Right lobe of liver (tissue), 6 donors: ENCODE measurements at regions not wholly inside any gene's neighbourhood (a gene's known extent, or its start where the extent isn't known, plus 50 kb on each side); places are given as distances from the start of the nearest gene placed in this dataset.

ENCODE experiments used
- ATAC-seq, 4 donors: fragments of 200-7000 bp; cut with Tn5 transposase; one replicate each; pipeline ENCODE4 v1.9.1; 2020; ENCODE audit warnings: mild to moderate bottlenecking in 4 of 4, moderate library complexity in 4 of 4
- DNase-seq, 3 donors: peaks; one replicate each; pipeline ENCODE4 v3.0.0-alpha.2; 2020
- H3K27ac ChIP-seq, 3 donors: fragments of 200-600 bp; one replicate each; pipeline ENCODE4 v1.8.0; 2022
- H3K27me3 ChIP-seq, 2 donors: fragments of 200-600 bp; one replicate each; pipeline ENCODE4 v1.8.0; 2022
- H3K36me3 ChIP-seq, 4 donors: fragments of 200-600 bp; sonication (generic) in 1 of 4; one replicate each; pipeline versions ENCODE4 v1.5.1 to v1.8.0; 2017 to 2022; ENCODE audit warnings: control low read depth in 1 of 4
- H3K4me1 ChIP-seq, 4 donors: fragments of 200-600 bp; sonication (generic) in 1 of 4; one replicate each; pipeline versions ENCODE4 v1.5.1 to v1.8.0; 2017 to 2022; ENCODE audit warnings: control low read depth in 1 of 4
- H3K4me3 ChIP-seq, 3 donors: fragments of 200-600 bp; one replicate each; pipeline ENCODE4 v1.8.0; 2022
- H3K9me3 ChIP-seq, 4 donors: fragments of 200-600 bp; sonication (generic) in 1 of 4; one replicate each; pipeline versions ENCODE4 v1.5.1 to v1.8.0; 2017 to 2022; ENCODE audit warnings: control low read depth in 1 of 4
- CTCF ChIP-seq, 4 donors: fragments of 200-600 bp in 3 of 4; fragments of 450-650 bp in 1 of 4; IDR thresholded peaks; one replicate each; pipeline versions ENCODE4 v1.5.1 to v1.8.0; 2016 to 2022; ENCODE audit warnings: antibody characterized with exemption in 4 of 4, mild to moderate bottlenecking in 2 of 4
- POLR2A ChIP-seq: fragments of 450-650 bp; IDR thresholded peaks from one replicate; pipeline ENCODE4 v1.6.1; 2017; ENCODE audit warnings: antibody characterized with exemption, mild to moderate bottlenecking
- WGBS: methylation state at CpG from one replicate; pipeline ENCODE4 v1.1.6; 2018; ENCODE audit warnings: low coverage, low lambda C conversion rate; ENCODE audit not compliant: insufficient coverage; ENCODE audit errors: missing lambda C conversion rate; 5-methylcytosine and 5-hydroxymethylcytosine counted together
- intact Hi-C, 2 donors: fragments of 100-400 bp; cut with DNase I; formaldehyde crosslinking; loops; one replicate each; pipeline versions ENCODE4 v1.11.2 to v1.14.1; 2022
- donor health status: DM: no; HTN: yes; CAD: no.
- donor health status: DM: no; HTN: no; CAD: no.
- donor health status: DM: no; HTN: no; CAD: no.
- donor health status: DM: no; HTN: yes; CAD: no.
- donor health status: DM: no; HTN: yes; CAD: no.

DNA sequence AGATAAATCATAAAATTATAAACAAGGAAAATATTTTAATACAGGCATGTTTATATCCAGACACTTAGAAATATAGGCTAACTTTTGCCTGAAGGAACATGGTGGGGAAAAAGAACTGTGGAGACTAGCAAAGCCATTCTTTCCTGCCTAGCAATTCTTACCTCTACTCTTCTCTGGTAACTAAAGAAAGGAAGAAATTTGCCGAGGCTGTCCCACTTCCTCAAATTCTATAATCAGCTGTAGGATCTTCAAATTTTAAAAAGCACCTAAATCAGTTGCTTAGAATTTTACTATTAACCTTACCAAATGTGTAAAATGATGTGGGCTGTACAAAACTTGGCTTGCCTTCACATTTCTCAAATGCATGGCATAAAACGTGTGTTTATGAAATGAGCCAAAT is 249.1 kb upstream of the SMARCA2 start:
- Histone ChIP-seq H3K4me3 (no peak overlapping the region), H3K9me3 (no peaks in the 10 kb centered on the region), H3K4me1 (no peaks in the 10 kb centered on the region), H3K27me3 (no peaks in the 10 kb centered on the region), H3K36me3 (no peaks in the 10 kb centered on the region), H3K27ac (no peak overlapping the region)
- DNase-seq = no peak
- TF ChIP-seq POLR2A = no peak
- no peak for TF ChIP-seq CTCF (IDR thresholded peaks at IDR 0.05)
- WGBS = 25% methylated on average over 2 of the region's 2 CpGs
- ATAC-seq = no peak
- intact Hi-C loops = no loop called here

DNA sequence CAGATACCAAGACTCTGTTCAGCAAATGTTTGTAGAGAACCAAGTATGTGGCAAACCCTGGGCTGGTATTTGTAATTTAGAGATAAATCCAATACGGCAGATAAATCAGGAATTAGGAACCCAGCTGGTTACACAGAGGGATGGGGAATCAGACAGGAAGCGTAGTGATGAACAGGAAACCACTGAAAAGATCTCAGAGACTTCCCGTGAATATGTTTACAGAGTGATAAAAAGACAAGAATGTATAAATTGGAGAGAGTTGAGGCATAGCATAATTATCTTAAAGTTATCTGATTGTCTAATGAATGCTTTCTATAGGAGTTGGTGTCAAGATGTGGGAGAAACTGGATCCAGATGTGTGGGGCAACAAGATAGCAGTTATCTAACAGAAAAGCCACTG is 246.6 kb upstream of the SMARCA2 start:
- H3K4me3 ChIP-seq = no peak overlapping the region
- no peaks in the 10 kb centered on the region for H3K36me3 ChIP-seq
- no peak overlapping the region for H3K27ac ChIP-seq
- intact Hi-C loops = no loop called here
- ATAC-seq (no peak), DNase-seq (no peak)
- H3K27me3 ChIP-seq = no peaks in the 10 kb centered on the region
- WGBS = 26% methylated on average over 3 of the region's 3 CpGs
- no peaks in the 10 kb centered on the region for H3K9me3 ChIP-seq
- H3K4me1 ChIP-seq = no peaks in the 10 kb centered on the region
- TF ChIP-seq CTCF (IDR thresholded peaks at IDR 0.05) (no peak), POLR2A (no peak)

- ATAC-seq = no peak
- intact Hi-C loops = no loop called here
- 14% methylated on average over 1 of the region's 3 CpGs for WGBS
Measured at GRCh38 chr9:1771094-1771789, 243.9 kb upstream of the SMARCA2 start.

GRCh38 chr9:1775230-1775629 is 239.9 kb upstream of the SMARCA2 start:
- Histone ChIP-seq H3K4me1 (no peaks in the 10 kb centered on the region), H3K9me3 (no peaks in the 10 kb centered on the region), H3K4me3 (no peak overlapping the region), H3K36me3 (no peaks in the 10 kb centered on the region), H3K27me3 (no peaks in the 10 kb centered on the region), H3K27ac (no peak overlapping the region)
- no peak for TF ChIP-seq POLR2A
- ATAC-seq = no peak
- intact Hi-C loops = no loop called here
- no peak for DNase-seq

More at GRCh38 chr9:1771094-1771789, 243.9 kb upstream of the SMARCA2 start:
- Histone ChIP-seq H3K9me3 (no peaks in the 10 kb centered on the region), H3K4me3 (no peak overlapping the region), H3K4me1 (no peaks in the 10 kb centered on the region), H3K36me3 (no peaks in the 10 kb centered on the region), H3K27ac (no peak overlapping the region), H3K27me3 (no peaks in the 10 kb centered on the region)
- no peak for DNase-seq
- TF ChIP-seq CTCF (IDR thresholded peaks at IDR 0.05) = no peak
- TF ChIP-seq POLR2A = no peak

DNA sequence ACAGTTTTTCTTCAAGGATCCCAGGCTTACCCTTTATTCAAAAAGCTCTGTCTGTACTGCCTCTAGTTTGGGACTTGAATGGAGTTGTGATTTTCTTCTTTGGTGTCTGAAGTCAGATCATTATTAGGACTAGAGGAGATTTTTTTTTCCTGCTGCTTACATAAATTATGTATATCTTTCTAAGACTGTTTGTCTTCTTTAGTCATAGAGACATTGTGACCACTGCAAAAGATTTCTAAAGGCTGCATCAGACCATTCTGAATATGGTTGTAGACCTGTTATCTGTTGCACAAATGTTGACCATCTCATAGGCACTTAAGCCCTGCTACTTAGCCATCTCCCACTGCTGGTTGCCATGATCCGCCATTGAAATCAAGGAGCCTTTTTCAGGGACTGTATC is 238.5 kb upstream of the SMARCA2 start:
- Histone ChIP-seq H3K9me3 (no peaks in the 10 kb centered on the region), H3K4me1 (no peaks in the 10 kb centered on the region), H3K36me3 (no peaks in the 10 kb centered on the region), H3K27me3 (no peaks in the 10 kb centered on the region), H3K27ac (no peak overlapping the region), H3K4me3 (no peak overlapping the region)
- no CpG with 5 or more reads among the region's 1 CpG for WGBS
- DNase-seq (no peak), ATAC-seq (no peak)
- intact Hi-C loops = no loop called here
- TF ChIP-seq POLR2A = no peak

DNA sequence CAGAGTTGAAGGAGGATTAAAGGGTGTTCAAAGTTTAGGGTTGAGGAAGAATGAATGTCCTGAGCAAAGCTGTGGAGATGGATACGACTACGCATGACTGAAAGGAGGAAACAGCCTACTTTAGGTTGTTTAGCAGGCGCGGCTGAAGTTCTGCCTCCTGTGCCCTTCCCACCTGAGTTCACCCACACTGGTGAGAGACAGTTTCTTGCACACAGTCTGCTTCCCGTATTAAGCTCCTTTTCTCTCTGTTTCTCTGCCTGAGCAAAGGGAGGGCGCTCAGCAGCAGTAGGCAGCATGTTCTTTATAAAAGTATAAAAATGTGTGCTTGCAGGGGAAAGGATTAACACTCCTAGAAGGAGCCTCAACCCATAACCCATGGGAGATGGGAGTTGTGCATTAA is 224.0 kb upstream of the SMARCA2 start:
- ATAC-seq (no peak), DNase-seq (no peak)
- H3K4me3 ChIP-seq = no peak overlapping the region
- WGBS = 81% methylated on average over 4 of the region's 6 CpGs
- H3K4me1 ChIP-seq = no peaks in the 10 kb centered on the region
- H3K27me3 ChIP-seq = no peaks in the 10 kb centered on the region
- no peaks in the 10 kb centered on the region for H3K9me3 ChIP-seq
- no peak overlapping the region for H3K27ac ChIP-seq
- no peaks in the 10 kb centered on the region for H3K36me3 ChIP-seq
- TF ChIP-seq CTCF (IDR thresholded peaks at IDR 0.05) (no peak), POLR2A (no peak)
- intact Hi-C loops = no loop called here
